Stomach (tissue), 4 donors: ENCODE measurements at regions not wholly inside any gene's neighbourhood (a gene's known extent, or its start where the extent isn't known, plus 50 kb on each side); places are given as distances from the start of the nearest gene placed in this dataset.

Source experiments
- EP300 ChIP-seq: sonication (generic); formaldehyde crosslinking; IDR thresholded peaks from one replicate; pipeline ENCODE4 v1.6.1; 2017; ENCODE audit warnings: antibody characterized with exemption
- POLR2A ChIP-seq, 4 donors: fragments of 450-650 bp; IDR thresholded peaks; one replicate each; pipeline ENCODE4 v1.6.1; 2016; ENCODE audit warnings: antibody characterized with exemption in 4 of 4, control low read depth in 2 of 4, mild to moderate bottlenecking in 1 of 4, moderate library complexity in 1 of 4
- POLR2AphosphoS5 ChIP-seq, 3 donors: sonication (generic); formaldehyde crosslinking; IDR thresholded peaks; one replicate each; pipeline ENCODE4 v1.6.1; 2016; ENCODE audit warnings: antibody characterized with exemption in 3 of 3
- TF ChIP-seq, protein P1 (sequence below), 7 experiments: fragments of 450-650 bp in 4 of 7; fragments of 200-600 bp in 3 of 7; sonication (generic) in 3 of 7; IDR thresholded peaks; one replicate each; pipeline ENCODE4 v1.5.1; 2016 to 2019; ENCODE audit warnings: antibody characterized with exemption in 7 of 7, control low read depth in 2 of 7, mild to moderate bottlenecking in 1 of 7

DNA sequence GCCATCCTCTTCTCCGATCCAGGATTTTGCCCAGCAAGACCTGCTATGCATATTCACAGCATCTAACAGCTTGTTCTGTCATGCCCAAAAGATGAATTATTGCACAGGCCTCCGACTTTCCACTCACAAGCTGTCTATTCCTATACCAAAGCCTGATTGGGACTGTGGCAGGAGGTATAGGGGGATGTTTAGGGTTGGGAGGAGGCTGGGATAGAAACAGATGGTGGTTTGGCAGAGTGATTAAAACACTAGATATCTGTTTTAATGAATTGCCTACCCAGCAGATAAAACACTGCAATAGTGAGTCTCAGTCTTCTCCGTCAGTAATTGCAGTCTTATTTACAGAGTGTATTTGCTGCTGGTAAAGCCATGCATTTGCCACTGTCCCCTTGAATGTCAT lies 215.3 kb downstream of the TLR4 start:
- no peak for TF ChIP-seq POLR2A (IDR thresholded peaks at IDR 0.05)
- TF ChIP-seq, protein P1, sequence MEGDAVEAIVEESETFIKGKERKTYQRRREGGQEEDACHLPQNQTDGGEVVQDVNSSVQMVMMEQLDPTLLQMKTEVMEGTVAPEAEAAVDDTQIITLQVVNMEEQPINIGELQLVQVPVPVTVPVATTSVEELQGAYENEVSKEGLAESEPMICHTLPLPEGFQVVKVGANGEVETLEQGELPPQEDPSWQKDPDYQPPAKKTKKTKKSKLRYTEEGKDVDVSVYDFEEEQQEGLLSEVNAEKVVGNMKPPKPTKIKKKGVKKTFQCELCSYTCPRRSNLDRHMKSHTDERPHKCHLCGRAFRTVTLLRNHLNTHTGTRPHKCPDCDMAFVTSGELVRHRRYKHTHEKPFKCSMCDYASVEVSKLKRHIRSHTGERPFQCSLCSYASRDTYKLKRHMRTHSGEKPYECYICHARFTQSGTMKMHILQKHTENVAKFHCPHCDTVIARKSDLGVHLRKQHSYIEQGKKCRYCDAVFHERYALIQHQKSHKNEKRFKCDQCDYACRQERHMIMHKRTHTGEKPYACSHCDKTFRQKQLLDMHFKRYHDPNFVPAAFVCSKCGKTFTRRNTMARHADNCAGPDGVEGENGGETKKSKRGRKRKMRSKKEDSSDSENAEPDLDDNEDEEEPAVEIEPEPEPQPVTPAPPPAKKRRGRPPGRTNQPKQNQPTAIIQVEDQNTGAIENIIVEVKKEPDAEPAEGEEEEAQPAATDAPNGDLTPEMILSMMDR (IDR thresholded peaks at IDR 0.05), result no peak
- no peak for TF ChIP-seq POLR2AphosphoS5 (IDR thresholded peaks at IDR 0.05)
- no peak for TF ChIP-seq EP300
